ENCODE measurements at regions not wholly inside any gene's neighbourhood (a gene's known extent, or its start where the extent isn't known, plus 50 kb on each side); places are given as distances from the start of the nearest gene placed in this dataset.
A peak's percentile ranks its signal among the peaks of the same experiment; 100 is the strongest.
"Not testable (repeated sequence)": the region's sequence is repeated elsewhere in the genome, so short reads cannot be mapped to it uniquely, and the experiment has no call there.

DNA sequence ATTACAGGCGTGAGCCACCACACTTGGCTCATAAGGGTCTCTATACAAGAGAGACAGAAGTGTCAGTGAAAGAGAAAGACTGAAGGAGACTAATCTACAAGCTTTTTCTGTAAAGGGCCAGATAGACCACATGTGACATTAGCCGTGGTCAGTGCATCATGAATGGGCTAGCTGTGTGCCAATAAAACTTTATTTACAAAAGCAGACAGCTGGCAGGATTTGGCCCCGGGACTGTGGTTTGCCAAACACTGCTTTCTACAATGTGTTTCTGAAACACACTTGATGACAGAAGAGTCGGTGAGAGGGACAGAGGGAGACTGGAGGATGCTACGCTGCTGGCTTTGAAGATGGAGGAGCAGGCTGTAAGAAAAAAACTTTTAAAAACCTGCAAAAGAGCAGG lies 285.4 kb downstream of the TFAP2C start:
- DNase-seq (ENCODE audit: low spot score): no peak
- H3K27me3 ChIP-seq: no peaks in the 10 kb centered on the region
- TF ChIP-seq, protein P1, sequence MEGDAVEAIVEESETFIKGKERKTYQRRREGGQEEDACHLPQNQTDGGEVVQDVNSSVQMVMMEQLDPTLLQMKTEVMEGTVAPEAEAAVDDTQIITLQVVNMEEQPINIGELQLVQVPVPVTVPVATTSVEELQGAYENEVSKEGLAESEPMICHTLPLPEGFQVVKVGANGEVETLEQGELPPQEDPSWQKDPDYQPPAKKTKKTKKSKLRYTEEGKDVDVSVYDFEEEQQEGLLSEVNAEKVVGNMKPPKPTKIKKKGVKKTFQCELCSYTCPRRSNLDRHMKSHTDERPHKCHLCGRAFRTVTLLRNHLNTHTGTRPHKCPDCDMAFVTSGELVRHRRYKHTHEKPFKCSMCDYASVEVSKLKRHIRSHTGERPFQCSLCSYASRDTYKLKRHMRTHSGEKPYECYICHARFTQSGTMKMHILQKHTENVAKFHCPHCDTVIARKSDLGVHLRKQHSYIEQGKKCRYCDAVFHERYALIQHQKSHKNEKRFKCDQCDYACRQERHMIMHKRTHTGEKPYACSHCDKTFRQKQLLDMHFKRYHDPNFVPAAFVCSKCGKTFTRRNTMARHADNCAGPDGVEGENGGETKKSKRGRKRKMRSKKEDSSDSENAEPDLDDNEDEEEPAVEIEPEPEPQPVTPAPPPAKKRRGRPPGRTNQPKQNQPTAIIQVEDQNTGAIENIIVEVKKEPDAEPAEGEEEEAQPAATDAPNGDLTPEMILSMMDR (IDR thresholded peaks at IDR 0.05): no peak

GRCh38 chr20:56916345-56916622 lies 287.2 kb downstream of the TFAP2C start:
- DNase-seq (ENCODE audit: low spot score): no peak
- TF ChIP-seq, protein P1 (IDR thresholded peaks at IDR 0.05): no peak
- no peaks in the 10 kb centered on the region for H3K36me3 ChIP-seq
- no peaks in the 10 kb centered on the region for H3K9me3 ChIP-seq
- H3K27ac ChIP-seq: no peak overlapping the region
- H3K4me1 ChIP-seq: no peaks in the 10 kb centered on the region
- H3K4me3 ChIP-seq: no peak overlapping the region
- no peaks in the 10 kb centered on the region for H3K27me3 ChIP-seq

More for the DNA sequence above, 285.4 kb downstream of the TFAP2C start:
- H3K36me3 ChIP-seq: no peaks in the 10 kb centered on the region
- H3K4me1 ChIP-seq: no peaks in the 10 kb centered on the region
- no peaks in the 10 kb centered on the region for H3K9me3 ChIP-seq
- H3K27ac ChIP-seq: no peak overlapping the region
- no peak overlapping the region for H3K4me3 ChIP-seq

GRCh38 chr20:56920041-56920440 lies 290.9 kb downstream of the TFAP2C start:
- not testable (repeated sequence) for H3K27me3 ChIP-seq; H3K36me3 ChIP-seq; DNase-seq (ENCODE audit: low spot score); H3K4me3 ChIP-seq; H3K4me1 ChIP-seq; H3K9me3 ChIP-seq; H3K27ac ChIP-seq

DNA sequence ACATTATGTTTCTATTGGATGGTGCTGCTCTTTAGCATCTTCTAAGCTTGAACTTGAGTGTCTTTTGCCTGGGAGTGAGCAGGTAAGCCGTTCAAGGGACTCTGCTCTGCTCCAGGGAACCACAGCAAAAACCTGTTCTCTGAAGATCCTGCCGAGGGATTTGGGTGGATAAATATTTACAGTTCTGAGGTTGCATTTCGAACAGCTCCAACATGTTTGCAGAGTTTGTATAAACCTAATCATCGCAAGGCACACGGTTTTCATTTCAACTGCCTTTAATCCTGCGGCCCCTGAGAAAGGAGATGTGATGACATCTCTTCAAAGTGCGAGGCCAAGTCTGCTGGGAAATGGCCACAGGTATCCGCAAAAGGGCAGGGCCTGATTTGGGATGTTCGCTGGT lies 293.4 kb downstream of the TFAP2C start:
- Histone ChIP-seq H3K27ac (no peak overlapping the region), H3K27me3 (peaks cover 0 to 14% of the 10 kb centered on the region in 2 donors), H3K4me3 (no peak overlapping the region), H3K9me3 (no peaks in the 10 kb centered on the region), H3K4me1 (peaks cover 0 to 13% of the 10 kb centered on the region in 2 donors), H3K36me3 (no peaks in the 10 kb centered on the region)
- TF ChIP-seq, protein P1 (IDR thresholded peaks at IDR 0.05): no peak
- no peak for DNase-seq (ENCODE audit: low spot score)

GRCh38 chr20:56924292-56925081 lies 295.4 kb downstream of the TFAP2C start:
- peaks cover 0 to 18% of the 10 kb centered on the region in 2 donors for H3K27me3 ChIP-seq
- no peak overlapping the region for H3K27ac ChIP-seq
- TF ChIP-seq, protein P1 (IDR thresholded peaks at IDR 0.05): no peak
- H3K9me3 ChIP-seq: no peaks in the 10 kb centered on the region
- DNase-seq (ENCODE audit: low spot score): no peak
- peaks cover 0 to 13% of the 10 kb centered on the region in 2 donors for H3K4me1 ChIP-seq
- H3K4me3 ChIP-seq: peak overlapping the region in 1 of 2 donors; percentile 36
- H3K36me3 ChIP-seq: no peaks in the 10 kb centered on the region

- Histone ChIP-seq H3K9me3 (no peaks in the 10 kb centered on the region), H3K4me1 (peaks cover 0 to 13% of the 10 kb centered on the region in 2 donors), H3K27me3 (peaks cover 0 to 18% of the 10 kb centered on the region in 2 donors), H3K4me3 (peak overlapping the region in 1 of 2 donors; percentile 36), H3K27ac (no peak overlapping the region), H3K36me3 (no peaks in the 10 kb centered on the region)
- no peak for DNase-seq (ENCODE audit: low spot score)
- TF ChIP-seq, protein P1 (IDR thresholded peaks at IDR 0.05): no peak
Measured at GRCh38 chr20:56925082-56925830, 296.1 kb downstream of the TFAP2C start.
